Keratinocyte (primary cell): ENCODE measurements at regions not wholly inside any gene's neighbourhood (a gene's known extent, or its start where the extent isn't known, plus 50 kb on each side); places are given as distances from the start of the nearest gene placed in this dataset.

Experiments
- DNase-seq: peaks from one replicate; pipeline ENCODE4 v3.0.0-alpha.2; 2011; ENCODE audit warnings: low read depth, missing footprints, low spot score
- FAIRE-seq: peaks from 2 replicates; lab custom pipeline; 2011; peaks lifted over from hg19 to GRCh38; lab: Jason Lieb, UNC
- H2AFZ ChIP-seq: 2 replicates; pipeline ENCODE4 v1.6.0; 2012; ENCODE audit warnings: low read length, control low read depth, inconsistent platforms; ENCODE audit not compliant: control insufficient read depth
- H3K27ac ChIP-seq: 2 replicates; pipeline ENCODE4 v1.5.1; 2011; ENCODE audit warnings: low read length; ENCODE audit not compliant: control insufficient read depth, insufficient read depth
- H3K27me3 ChIP-seq: 3 replicates; pipeline ENCODE4 v1.6.0; 2011; ENCODE audit warnings: low read length; ENCODE audit not compliant: control insufficient read depth, insufficient read depth; ENCODE audit errors: extremely low read depth
- H3K36me3 ChIP-seq, 2 experiments: 2 replicates in 1 of 2; 3 replicates in 1 of 2; pipeline ENCODE4 v1.5.1; 2011; ENCODE audit warnings: low read length in 2 of 2, mild to moderate bottlenecking in 1 of 2; ENCODE audit not compliant: control insufficient read depth in 2 of 2, insufficient read depth in 2 of 2; ENCODE audit errors: extremely low read depth in 1 of 2
- H3K4me1 ChIP-seq: 3 replicates; pipeline ENCODE4 v1.5.1; 2011; ENCODE audit warnings: low read length; ENCODE audit not compliant: control insufficient read depth, insufficient read depth; ENCODE audit errors: extremely low read depth
- H3K4me2 ChIP-seq: 3 replicates; pipeline ENCODE4 v1.6.0; 2011; ENCODE audit warnings: low read depth, low read length; ENCODE audit not compliant: control insufficient read depth, insufficient read depth; ENCODE audit errors: extremely low read depth
- H3K4me3 ChIP-seq, 3 experiments: fragments of 200-600 bp in 1 of 3; sonication (generic) in 1 of 3; 2 replicates in 2 of 3; 3 replicates in 1 of 3; pipeline ENCODE4 v1.5.1; 2011 to 2016; ENCODE audit warnings: low read length in 3 of 3, mild to moderate bottlenecking in 3 of 3, control low read depth in 2 of 3, inconsistent platforms in 1 of 3, low read depth in 1 of 3, mixed read lengths in 1 of 3, mixed run types in 1 of 3, moderate library complexity in 1 of 3; ENCODE audit not compliant: control insufficient read depth in 2 of 3, insufficient read depth in 2 of 3; ENCODE audit errors: extremely low read depth in 1 of 3
- H3K79me2 ChIP-seq: 2 replicates; pipeline ENCODE4 v1.6.0; 2012; ENCODE audit warnings: low read length; ENCODE audit not compliant: control insufficient read depth, insufficient read depth
- H3K9ac ChIP-seq: 3 replicates; pipeline ENCODE4 v1.6.0; 2011; ENCODE audit warnings: low read length; ENCODE audit not compliant: control insufficient read depth, insufficient read depth; ENCODE audit errors: extremely low read depth
- H3K9me1 ChIP-seq: 3 replicates; pipeline ENCODE4 v1.6.0; 2011; ENCODE audit warnings: low read length; ENCODE audit not compliant: control insufficient read depth, insufficient read depth; ENCODE audit errors: extremely low read depth
- H3K9me3 ChIP-seq: 2 replicates; pipeline ENCODE4 v1.5.1; 2012; ENCODE audit warnings: low read depth, low read length; ENCODE audit not compliant: control insufficient read depth
- H4K20me1 ChIP-seq: 3 replicates; pipeline ENCODE4 v1.6.0; 2011; ENCODE audit warnings: low read length; ENCODE audit not compliant: control insufficient read depth, insufficient read depth; ENCODE audit errors: extremely low read depth
- EZH2 ChIP-seq: IDR thresholded peaks from one replicate; pipeline ENCODE4 v1.6.1; 2012; ENCODE audit warnings: inconsistent platforms, mild to moderate bottlenecking, low read length, moderate library complexity
- dilution Hi-C: fragments of 300-500 bp; cut with MboI; formaldehyde crosslinking; loops from one replicate; pipeline ENCODE4 v1.7.0; 2020; ENCODE audit warnings: low sequenced_read_pairs; ENCODE audit not compliant: extremely low pct_ligation_motif_present
- TF ChIP-seq, protein P1 (sequence below), 3 experiments: IDR thresholded peaks in 1 of 3; conservative IDR thresholded peaks in 1 of 3; optimal IDR thresholded peaks in 1 of 3; 2 replicates in 2 of 3; 3 replicates in 1 of 3; pipeline versions ENCODE3 to v1.5.1; 2011; ENCODE audit warnings: low read length in 3 of 3, mild to moderate bottlenecking in 3 of 3, moderate library complexity in 2 of 3, control low read depth in 1 of 3, inconsistent platforms in 1 of 3; ENCODE audit not compliant: insufficient read depth in 2 of 3; ENCODE audit errors: extremely low read depth in 1 of 3

DNA sequence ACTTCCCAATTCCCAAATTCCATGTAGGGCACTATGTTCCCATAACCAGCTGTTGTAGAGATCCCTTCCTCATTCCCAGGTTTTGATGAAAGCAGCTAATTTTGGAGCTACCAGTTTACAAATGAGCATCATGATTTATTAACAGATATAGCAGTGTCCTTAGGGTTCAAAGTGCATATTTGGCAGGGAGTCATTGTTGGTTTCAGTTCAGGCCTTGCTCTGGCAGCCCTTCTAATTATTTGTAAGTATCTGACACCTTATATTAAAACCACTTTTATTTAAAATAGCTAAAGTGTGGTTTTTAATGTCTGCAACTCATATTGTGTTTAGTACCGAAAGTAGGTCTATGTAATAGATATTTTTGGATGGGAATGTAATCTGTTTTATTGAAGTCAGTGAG lies 518.5 kb downstream of the TLL1 start:
- Histone ChIP-seq H3K27me3 (no peaks in the 10 kb centered on the region), H3K4me2 (no peak overlapping the region), H2AFZ (no peak overlapping the region), H3K36me3 (no peaks in the 10 kb centered on the region), H3K27ac (no peak overlapping the region), H3K9me3 (no peaks in the 10 kb centered on the region), H3K9me1 (no peaks in the 10 kb centered on the region), H3K79me2 (no peaks in the 10 kb centered on the region), H3K4me3 (no peak overlapping the region), H3K9ac (no peak overlapping the region), H4K20me1 (no peaks in the 10 kb centered on the region), H3K4me1 (no peaks in the 10 kb centered on the region)
- DNase-seq (no peak), FAIRE-seq (no peak)
- dilution Hi-C loops: no loop called here
- TF ChIP-seq, protein P1, sequence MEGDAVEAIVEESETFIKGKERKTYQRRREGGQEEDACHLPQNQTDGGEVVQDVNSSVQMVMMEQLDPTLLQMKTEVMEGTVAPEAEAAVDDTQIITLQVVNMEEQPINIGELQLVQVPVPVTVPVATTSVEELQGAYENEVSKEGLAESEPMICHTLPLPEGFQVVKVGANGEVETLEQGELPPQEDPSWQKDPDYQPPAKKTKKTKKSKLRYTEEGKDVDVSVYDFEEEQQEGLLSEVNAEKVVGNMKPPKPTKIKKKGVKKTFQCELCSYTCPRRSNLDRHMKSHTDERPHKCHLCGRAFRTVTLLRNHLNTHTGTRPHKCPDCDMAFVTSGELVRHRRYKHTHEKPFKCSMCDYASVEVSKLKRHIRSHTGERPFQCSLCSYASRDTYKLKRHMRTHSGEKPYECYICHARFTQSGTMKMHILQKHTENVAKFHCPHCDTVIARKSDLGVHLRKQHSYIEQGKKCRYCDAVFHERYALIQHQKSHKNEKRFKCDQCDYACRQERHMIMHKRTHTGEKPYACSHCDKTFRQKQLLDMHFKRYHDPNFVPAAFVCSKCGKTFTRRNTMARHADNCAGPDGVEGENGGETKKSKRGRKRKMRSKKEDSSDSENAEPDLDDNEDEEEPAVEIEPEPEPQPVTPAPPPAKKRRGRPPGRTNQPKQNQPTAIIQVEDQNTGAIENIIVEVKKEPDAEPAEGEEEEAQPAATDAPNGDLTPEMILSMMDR (optimal IDR thresholded peaks at IDR 0.05 in 1 of 3, IDR thresholded peaks at IDR 0.05 in 1 of 3, conservative IDR thresholded peaks at IDR 0.05 in 1 of 3; ENCODE audit: extremely low read depth in 1 of 3, insufficient read depth in 2 of 3, low read length in 3 of 3): no peak
- TF ChIP-seq EZH2: no peak

- no peak overlapping the region for H3K4me2 ChIP-seq
- DNase-seq (no peak), FAIRE-seq (no peak)
- H4K20me1 ChIP-seq: no peaks in the 10 kb centered on the region
- no peak overlapping the region for H3K4me3 ChIP-seq
- TF ChIP-seq EZH2: no peak
- TF ChIP-seq, protein P1 (optimal IDR thresholded peaks at IDR 0.05 in 1 of 3, IDR thresholded peaks at IDR 0.05 in 1 of 3, conservative IDR thresholded peaks at IDR 0.05 in 1 of 3; ENCODE audit: extremely low read depth in 1 of 3, insufficient read depth in 2 of 3, low read length in 3 of 3): no peak
- dilution Hi-C loops: no loop called here
- H2AFZ ChIP-seq: no peak overlapping the region
- no peak overlapping the region for H3K9ac ChIP-seq
- no peaks in the 10 kb centered on the region for H3K79me2 ChIP-seq
- no peaks in the 10 kb centered on the region for H3K27me3 ChIP-seq
- no peaks in the 10 kb centered on the region for H3K36me3 ChIP-seq
- H3K4me1 ChIP-seq: no peaks in the 10 kb centered on the region
- no peaks in the 10 kb centered on the region for H3K9me1 ChIP-seq
- no peak overlapping the region for H3K27ac ChIP-seq
- H3K9me3 ChIP-seq: no peaks in the 10 kb centered on the region
Measured at GRCh38 chr4:166399021-166399420, 526.0 kb downstream of the TLL1 start.
